GM12872 (cell line): ENCODE measurements at regions not wholly inside any gene's neighbourhood (a gene's known extent, or its start where the extent isn't known, plus 50 kb on each side); places are given as distances from the start of the nearest gene placed in this dataset.

Source experiments
- CTCF ChIP-seq: IDR thresholded peaks from 3 replicates; pipeline ENCODE4 v1.5.1; 2011; ENCODE audit warnings: low read depth, mild to moderate bottlenecking, low read length, moderate library complexity; ENCODE audit not compliant: insufficient read depth

- TF ChIP-seq CTCF, result no peak
These were observed 159.0 kb upstream of the RAG2 start for GRCh38 chr11:36757075-36757474.

GRCh38 chr11:36753960-36754359 is 155.9 kb upstream of the RAG2 start:
- TF ChIP-seq CTCF, result no peak

- no peak for TF ChIP-seq CTCF
These were observed 154.0 kb upstream of the RAG2 start for GRCh38 chr11:36751996-36752395.

- no peak for TF ChIP-seq CTCF
These were observed 153.3 kb upstream of the RAG2 start for GRCh38 chr11:36751335-36751781.

- TF ChIP-seq CTCF, result no peak
These were observed 152.3 kb upstream of the RAG2 start for GRCh38 chr11:36750349-36750748.

GRCh38 chr11:36748836-36749235 is 150.8 kb upstream of the RAG2 start:
- TF ChIP-seq CTCF, result no peak

- peak; percentile 99 for TF ChIP-seq CTCF
These were observed 149.1 kb upstream of the RAG2 start for GRCh38 chr11:36746886-36747710.
